SK-N-SH (cell line): ENCODE measurements at regions not wholly inside any gene's neighbourhood (a gene's known extent, or its start where the extent isn't known, plus 50 kb on each side); places are given as distances from the start of the nearest gene placed in this dataset.

ENCODE experiments used
- CTCF ChIA-PET: fragments of 300-600, 350-600 bp; formaldehyde crosslinking; extraction: SDS; loops from one replicate; lab custom pipeline; 2021; lab: Yijun Ruan, JAX
- POLR2A ChIA-PET: fragments of 350-600 bp; sonication (Branson Sonifier 250); formaldehyde crosslinking; extraction: SDS; loops from one replicate; lab custom pipeline; 2020; ENCODE audit warnings: antibody characterized with exemption, inconsistent platforms; lab: Yijun Ruan, JAX
- DNase-seq: peaks from one replicate; pipeline ENCODE4 v3.0.0; 2012
- H2AFZ ChIP-seq: fragments of 200-600 bp; sonication (generic); 2 replicates; pipeline ENCODE4 v1.8.1; 2016; ENCODE audit warnings: antibody characterized with exemption, mild to moderate bottlenecking, low read depth
- H3F3A ChIP-seq: fragments of 200-600 bp; sonication (generic); replicated peaks from 2 replicates; pipeline ENCODE3; 2016; ENCODE audit warnings: antibody characterized with exemption, mild to moderate bottlenecking; ENCODE audit not compliant: insufficient read depth
- H3K27ac ChIP-seq, 2 experiments: fragments of 200-500 bp in 1 of 2; fragments of 200-600 bp in 1 of 2; sonication (Bioruptor generic) in 1 of 2; sonication (generic), shearing (Covaris generic) in 1 of 2; 2 replicates each; pipeline versions ENCODE4 v1.5.1 to v1.6.1; 2014 to 2016; ENCODE audit warnings: low read depth in 2 of 2, inconsistent platforms in 1 of 2, low read length in 1 of 2, mild to moderate bottlenecking in 1 of 2, mixed read lengths in 1 of 2
- H3K27me3 ChIP-seq: fragments of 200-600 bp; sonication (generic), shearing (Covaris generic); 2 replicates; pipeline ENCODE4 v1.6.1; 2016; ENCODE audit warnings: mixed run types; ENCODE audit not compliant: insufficient read depth
- H3K36me3 ChIP-seq, 2 experiments: fragments of 200-500 bp in 1 of 2; fragments of 200-600 bp in 1 of 2; sonication (Bioruptor generic) in 1 of 2; sonication (generic) in 1 of 2; replicated peaks in 1 of 2; 2 replicates each; pipeline versions ENCODE3 to v1.5.1; 2014 to 2016; ENCODE audit warnings: low read length in 1 of 2, mild to moderate bottlenecking in 1 of 2; ENCODE audit not compliant: insufficient read depth in 2 of 2, control insufficient read depth in 1 of 2
- H3K4me1 ChIP-seq, 2 experiments: fragments of 200-500 bp in 1 of 2; fragments of 200-600 bp in 1 of 2; sonication (Bioruptor generic) in 1 of 2; sonication (generic), shearing (Covaris generic) in 1 of 2; 2 replicates each; pipeline versions ENCODE4 v1.5.1 to v1.6.1; 2014 to 2016; ENCODE audit warnings: low read depth in 1 of 2, low read length in 1 of 2, mixed run types in 1 of 2; ENCODE audit not compliant: insufficient read depth in 2 of 2, control insufficient read depth in 1 of 2
- H3K4me2 ChIP-seq: fragments of 200-600 bp; sonication (generic), shearing (Covaris generic); 2 replicates; pipeline ENCODE4 v1.6.1; 2017; ENCODE audit warnings: mixed run types
- H3K4me3 ChIP-seq, 2 experiments: fragments of 200-500 bp in 1 of 2; fragments of 200-600 bp in 1 of 2; sonication (Bioruptor generic) in 1 of 2; sonication (generic), shearing (Covaris generic) in 1 of 2; 2 replicates each; pipeline versions ENCODE4 v1.5.1 to v1.8.1; 2014 to 2016; ENCODE audit warnings: low read depth in 2 of 2, inconsistent platforms in 1 of 2, low read length in 1 of 2, mild to moderate bottlenecking in 1 of 2, mixed read lengths in 1 of 2, moderate library complexity in 1 of 2
- H3K79me2 ChIP-seq: fragments of 200-600 bp; sonication (generic); 2 replicates; pipeline ENCODE4 v1.8.1; 2017; ENCODE audit warnings: mild to moderate bottlenecking; ENCODE audit not compliant: insufficient read depth
- H3K9ac ChIP-seq: fragments of 200-600 bp; sonication (generic); 2 replicates; pipeline ENCODE4 v1.6.1; 2017; ENCODE audit warnings: mixed run types
- H3K9me2 ChIP-seq: fragments of 200-600 bp; sonication (generic); 2 replicates; pipeline ENCODE4 v1.6.1; 2017; ENCODE audit warnings: mixed run types
- H3K9me3 ChIP-seq: fragments of 200-600 bp; sonication (generic); 2 replicates; pipeline ENCODE4 v1.6.1; 2017; ENCODE audit warnings: mixed run types, mild to moderate bottlenecking, moderate library complexity
- H4K20me1 ChIP-seq: fragments of 200-600 bp; sonication (generic); 2 replicates; pipeline ENCODE4 v1.6.1; 2017; ENCODE audit warnings: mild to moderate bottlenecking, mixed run types; ENCODE audit not compliant: insufficient read depth
- CTCF ChIP-seq: fragments of 200-600 bp; sonication (generic); IDR thresholded peaks from 2 replicates; pipeline ENCODE4 v1.6.1; 2017; ENCODE audit warnings: antibody characterized with exemption, mild to moderate bottlenecking, moderate library complexity
- ELF1 ChIP-seq: IDR thresholded peaks from 2 replicates; pipeline ENCODE4 v1.4.0; 2012
- EP300 ChIP-seq, 2 experiments: IDR thresholded peaks; 2 replicates each; pipeline versions ENCODE4 v1.4.0 to v1.6.1; 2012; ENCODE audit warnings: borderline replicate concordance in 1 of 2, low read depth in 1 of 2, low read length in 1 of 2
- EZH2phosphoT487 ChIP-seq: fragments of 200-600 bp; sonication (generic); IDR thresholded peaks from 2 replicates; pipeline ENCODE4 v1.6.1; 2017; ENCODE audit warnings: low read depth, mixed run types, mild to moderate bottlenecking, antibody characterized with exemption, moderate library complexity, borderline replicate concordance
- FOSL2 ChIP-seq: IDR thresholded peaks from 2 replicates; pipeline ENCODE4 v1.4.0; 2012; ENCODE audit warnings: low read depth, mild to moderate bottlenecking, moderate library complexity, borderline replicate concordance
- FOXJ3 ChIP-seq: sonication (generic); formaldehyde crosslinking; IDR thresholded peaks from 2 replicates; pipeline ENCODE4 v1.5.1; 2020; ENCODE audit warnings: mild to moderate bottlenecking, missing genetic modification reagents
- GATA2 ChIP-seq: sonication (generic); formaldehyde crosslinking; IDR thresholded peaks from 2 replicates; pipeline ENCODE4 v1.5.0; 2020; ENCODE audit warnings: mild to moderate bottlenecking, missing genetic modification reagents
- MXI1 ChIP-seq: IDR thresholded peaks from 2 replicates; pipeline ENCODE4 v1.6.1; 2012; ENCODE audit warnings: mild to moderate bottlenecking, low read depth, low read length, improper control_type of control experiment
- NRF1 ChIP-seq: IDR thresholded peaks from 2 replicates; pipeline ENCODE4 v1.6.1; 2012; ENCODE audit warnings: low read depth, mild to moderate bottlenecking, low read length
- POLR2AphosphoS5 ChIP-seq: IDR thresholded peaks from 2 replicates; pipeline ENCODE4 v1.6.1; 2012; ENCODE audit warnings: low read depth, low read length
- RCOR1 ChIP-seq: fragments of 150-350 bp; IDR thresholded peaks from 2 replicates; pipeline ENCODE4 v1.6.1; 2017; ENCODE audit warnings: antibody characterized with exemption, low read length
- RFX5 ChIP-seq: IDR thresholded peaks from 2 replicates; pipeline ENCODE4 v1.6.1; 2012; ENCODE audit warnings: mild to moderate bottlenecking, improper control_type of control experiment, low read length
- RXRA ChIP-seq: IDR thresholded peaks from 2 replicates; pipeline ENCODE4 v1.4.0; 2012; ENCODE audit warnings: low read depth, mild to moderate bottlenecking, borderline replicate concordance
- SMC3 ChIP-seq: IDR thresholded peaks from 2 replicates; pipeline ENCODE4 v1.6.1; 2012; ENCODE audit warnings: low read depth, low read length, improper control_type of control experiment
- TEAD4 ChIP-seq: IDR thresholded peaks from 2 replicates; pipeline ENCODE4 v1.4.0; 2012; ENCODE audit warnings: mild to moderate bottlenecking, borderline replicate concordance; ENCODE audit not compliant: insufficient read depth
- YY1 ChIP-seq: IDR thresholded peaks from 2 replicates; pipeline ENCODE4 v1.4.0; 2012; ENCODE audit warnings: low read depth, mild to moderate bottlenecking
- ZBTB33 ChIP-seq: IDR thresholded peaks from 2 replicates; pipeline ENCODE4 v1.4.0; 2012; ENCODE audit warnings: low read depth, borderline replicate concordance
- WGBS: methylation state at CpG from one replicate; pipeline ENCODE4 v1.1.6; 2017; ENCODE audit warnings: low lambda C conversion rate; 5-methylcytosine and 5-hydroxymethylcytosine counted together

GRCh38 chr12:30142301-30142700 is 358.6 kb upstream of the TMTC1 start:
- CTCF ChIA-PET, result no interaction called here

GRCh38 chr12:30138483-30138882 is 354.7 kb upstream of the TMTC1 start:
- no peaks in the 10 kb centered on the region for H3K4me1 ChIP-seq
- H4K20me1 ChIP-seq, result no peaks in the 10 kb centered on the region
- no peaks in the 10 kb centered on the region for H3K9me2 ChIP-seq
- POLR2A ChIA-PET, result no interaction called here
- H3K9me3 ChIP-seq, result no peaks in the 10 kb centered on the region
- no peaks in the 10 kb centered on the region for H3K36me3 ChIP-seq
- H2AFZ ChIP-seq, result no peak overlapping the region
- no peak overlapping the region for H3K4me2 ChIP-seq
- H3K9ac ChIP-seq, result no peak overlapping the region
- no peaks in the 10 kb centered on the region for H3F3A ChIP-seq
- H3K27me3 ChIP-seq, result no peaks in the 10 kb centered on the region
- no peak overlapping the region for H3K27ac ChIP-seq
- TF ChIP-seq TEAD4 (no peak), GATA2 (CRISPR knock-in tag) (no peak), ELF1 (no peak), FOSL2 (no peak), CTCF (no peak), RCOR1 (no peak), RFX5 (no peak), MXI1 (no peak), FOXJ3 (CRISPR knock-in tag) (no peak), EP300 (IDR thresholded peaks at IDR 0.05; ENCODE audit: borderline replicate concordance in 1 of 2, low read depth in 1 of 2, low read length in 1 of 2) (no peak), YY1 (no peak), ZBTB33 (no peak)
- TF ChIP-seq, all 33 proteins: peak for 0
- no peaks in the 10 kb centered on the region for H3K79me2 ChIP-seq
- H3K4me3 ChIP-seq, result no peak overlapping the region
- 44% methylated on average over 2 of the region's 2 CpGs for WGBS
- CTCF ChIA-PET, result no interaction called here
- no peak for DNase-seq

More at GRCh38 chr12:30142301-30142700, 358.6 kb upstream of the TMTC1 start:
- POLR2A ChIA-PET, result no interaction called here
- Histone ChIP-seq H4K20me1 (no peaks in the 10 kb centered on the region), H2AFZ (no peak overlapping the region), H3K27ac (no peak overlapping the region), H3K27me3 (no peaks in the 10 kb centered on the region), H3K79me2 (no peaks in the 10 kb centered on the region), H3K4me1 (peaks cover 0 to 17% of the 10 kb centered on the region in 2 experiments; a peak in 1 of 4 replicates), H3K36me3 (no peaks in the 10 kb centered on the region), H3K4me2 (no peak overlapping the region), H3F3A (no peaks in the 10 kb centered on the region), H3K4me3 (no peak overlapping the region), H3K9me2 (no peaks in the 10 kb centered on the region), H3K9ac (no peak overlapping the region), H3K9me3 (no peaks in the 10 kb centered on the region)
- TF ChIP-seq NRF1 (no peak), SMC3 (no peak), RXRA (no peak), POLR2AphosphoS5 (no peak), EZH2phosphoT487 (no peak), MXI1 (no peak)
- whole genome bisulfite sequencing, result 33% methylated on average over 2 of the region's 2 CpGs
- DNase-seq, result no peak
